ENCODE measurements at regions not wholly inside any gene's neighbourhood (a gene's known extent, or its start where the extent isn't known, plus 50 kb on each side); places are given as distances from the start of the nearest gene placed in this dataset.

- Histone ChIP-seq H3F3A (replicated peaks; ENCODE audit: low read depth) (no peaks in the 10 kb centered on the region), H3K4me3 (no peak overlapping the region), H3K79me2 (replicated peaks; ENCODE audit: insufficient read depth) (no peaks in the 10 kb centered on the region), H3K27me3 (ENCODE audit: insufficient read depth) (no peaks in the 10 kb centered on the region), H3K27ac (ENCODE audit: low read depth) (no peak overlapping the region), H3K9me2 (ENCODE audit: insufficient read depth) (peaks cover 12% of the 10 kb centered on the region; the same call in 1 of the 2 replicates), H3K4me1 (ENCODE audit: insufficient read depth) (peaks cover 13% of the 10 kb centered on the region; the same call in 1 of the 2 replicates), H4K20me1 (replicated peaks; ENCODE audit: insufficient read depth) (no peaks in the 10 kb centered on the region), H3K36me3 (ENCODE audit: insufficient read depth) (no peaks in the 10 kb centered on the region), H3K4me2 (no peak overlapping the region), H2AFZ (no peak overlapping the region)
- Mint-ChIP-seq H3K27me3 (ENCODE audit: insufficient read depth, low read depth, poor library complexity) (no peaks in the 10 kb centered on the region), H3K4me1 (peaks cover 16% of the 10 kb centered on the region), H3K9me3 (no peaks in the 10 kb centered on the region), H3K4me3 (no peak overlapping the region), H3K27ac (no peak overlapping the region), H3K36me3 (ENCODE audit: low read depth) (no peaks in the 10 kb centered on the region)
- no peak for DNase-seq (ENCODE audit: low spot score)
- no peak for TF ChIP-seq STAT1 (IDR thresholded peaks at IDR 0.05; ENCODE audit: unreplicated experiment)
- TF ChIP-seq ZNF462 (CRISPR knock-in tag; IDR thresholded peaks at IDR 0.05) = no peak
- no peak for TF ChIP-seq NANOG (IDR thresholded peaks at IDR 0.05; ENCODE audit: borderline replicate concordance)
- ATAC-seq = no peak
Measured at GRCh38 chr18:73615506-73615905, 532.1 kb downstream of the FBXO15 start.

- no peak overlapping the region for H3K27ac Mint-ChIP-seq
- no peaks in the 10 kb centered on the region for H3K9me3 Mint-ChIP-seq
- Histone ChIP-seq H3K4me3 (no peak overlapping the region), H2AFZ (no peak overlapping the region), H3K4me1 (ENCODE audit: insufficient read depth) (peaks cover 13% of the 10 kb centered on the region; the same call in 1 of the 2 replicates), H3K4me2 (no peak overlapping the region), H3K79me2 (replicated peaks; ENCODE audit: insufficient read depth) (no peaks in the 10 kb centered on the region), H4K20me1 (replicated peaks; ENCODE audit: insufficient read depth) (no peaks in the 10 kb centered on the region), H3K36me3 (ENCODE audit: insufficient read depth) (no peaks in the 10 kb centered on the region), H3K27me3 (ENCODE audit: insufficient read depth) (no peaks in the 10 kb centered on the region), H3F3A (replicated peaks; ENCODE audit: low read depth) (no peaks in the 10 kb centered on the region), H3K9me2 (ENCODE audit: insufficient read depth) (peaks cover 12% of the 10 kb centered on the region; the same call in 1 of the 2 replicates), H3K27ac (ENCODE audit: low read depth) (no peak overlapping the region)
- H3K4me3 Mint-ChIP-seq = no peak overlapping the region
- H3K4me1 Mint-ChIP-seq = peaks cover 16% of the 10 kb centered on the region
- no peaks in the 10 kb centered on the region for H3K27me3 Mint-ChIP-seq (ENCODE audit: insufficient read depth, low read depth, poor library complexity)
- DNase-seq (ENCODE audit: low spot score) (no peak), ATAC-seq (no peak)
- H3K36me3 Mint-ChIP-seq (ENCODE audit: low read depth) = no peaks in the 10 kb centered on the region
- TF ChIP-seq ETS1 (IDR thresholded peaks at IDR 0.05) = no peak
- no peak for TF ChIP-seq ZNF462 (CRISPR knock-in tag; IDR thresholded peaks at IDR 0.05)
- no peak for TF ChIP-seq STAT1 (IDR thresholded peaks at IDR 0.05; ENCODE audit: unreplicated experiment)
- no peak for TF ChIP-seq POLR2AphosphoS5 (IDR thresholded peaks at IDR 0.05; ENCODE audit: low read depth)
Measured at GRCh38 chr18:73614812-73615211, 532.8 kb downstream of the FBXO15 start.

Measured in GM23338 (cell line).